ENCODE measurements at regions not wholly inside any gene's neighbourhood (a gene's known extent, or its start where the extent isn't known, plus 50 kb on each side); places are given as distances from the start of the nearest gene placed in this dataset.
A peak's percentile ranks its signal among the peaks of the same experiment; 100 is the strongest.

DNA sequence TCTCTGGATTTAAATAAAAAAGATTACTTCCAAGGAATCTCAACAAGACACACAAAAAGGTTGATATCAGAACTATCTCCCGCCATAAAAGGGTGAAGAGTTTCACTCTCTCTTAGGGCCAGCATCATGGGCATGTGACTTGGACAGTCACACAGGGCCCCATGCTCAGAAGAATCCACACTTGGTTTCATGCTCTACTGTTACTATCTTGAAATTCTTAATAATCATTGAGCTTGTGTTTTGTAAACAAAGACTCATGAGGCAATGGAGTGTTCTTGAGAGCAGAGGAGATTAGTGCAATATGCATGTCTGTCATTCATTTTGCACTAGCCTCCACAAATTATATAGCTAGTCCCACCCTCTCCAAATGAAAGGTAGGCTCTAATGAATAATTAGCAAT is 58.4 kb downstream of the HMHB1 start:
- Histone ChIP-seq H3K36me3 (no peaks in the 10 kb centered on the region), H3K27ac (no peak overlapping the region), H3K27me3 (no peaks in the 10 kb centered on the region), H3K4me3 (no peak overlapping the region), H3K9me3 (ENCODE audit: low read depth) (no peaks in the 10 kb centered on the region), H3K4me1 (ENCODE audit: low read depth) (no peaks in the 10 kb centered on the region)
- TF ChIP-seq, protein P1, sequence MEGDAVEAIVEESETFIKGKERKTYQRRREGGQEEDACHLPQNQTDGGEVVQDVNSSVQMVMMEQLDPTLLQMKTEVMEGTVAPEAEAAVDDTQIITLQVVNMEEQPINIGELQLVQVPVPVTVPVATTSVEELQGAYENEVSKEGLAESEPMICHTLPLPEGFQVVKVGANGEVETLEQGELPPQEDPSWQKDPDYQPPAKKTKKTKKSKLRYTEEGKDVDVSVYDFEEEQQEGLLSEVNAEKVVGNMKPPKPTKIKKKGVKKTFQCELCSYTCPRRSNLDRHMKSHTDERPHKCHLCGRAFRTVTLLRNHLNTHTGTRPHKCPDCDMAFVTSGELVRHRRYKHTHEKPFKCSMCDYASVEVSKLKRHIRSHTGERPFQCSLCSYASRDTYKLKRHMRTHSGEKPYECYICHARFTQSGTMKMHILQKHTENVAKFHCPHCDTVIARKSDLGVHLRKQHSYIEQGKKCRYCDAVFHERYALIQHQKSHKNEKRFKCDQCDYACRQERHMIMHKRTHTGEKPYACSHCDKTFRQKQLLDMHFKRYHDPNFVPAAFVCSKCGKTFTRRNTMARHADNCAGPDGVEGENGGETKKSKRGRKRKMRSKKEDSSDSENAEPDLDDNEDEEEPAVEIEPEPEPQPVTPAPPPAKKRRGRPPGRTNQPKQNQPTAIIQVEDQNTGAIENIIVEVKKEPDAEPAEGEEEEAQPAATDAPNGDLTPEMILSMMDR (IDR thresholded peaks at IDR 0.05; ENCODE audit: low read depth, low read length), result no peak
- DNase-seq (ENCODE audit: low read depth in 1 of 2, low spot score in 1 of 2), result no peak

DNA sequence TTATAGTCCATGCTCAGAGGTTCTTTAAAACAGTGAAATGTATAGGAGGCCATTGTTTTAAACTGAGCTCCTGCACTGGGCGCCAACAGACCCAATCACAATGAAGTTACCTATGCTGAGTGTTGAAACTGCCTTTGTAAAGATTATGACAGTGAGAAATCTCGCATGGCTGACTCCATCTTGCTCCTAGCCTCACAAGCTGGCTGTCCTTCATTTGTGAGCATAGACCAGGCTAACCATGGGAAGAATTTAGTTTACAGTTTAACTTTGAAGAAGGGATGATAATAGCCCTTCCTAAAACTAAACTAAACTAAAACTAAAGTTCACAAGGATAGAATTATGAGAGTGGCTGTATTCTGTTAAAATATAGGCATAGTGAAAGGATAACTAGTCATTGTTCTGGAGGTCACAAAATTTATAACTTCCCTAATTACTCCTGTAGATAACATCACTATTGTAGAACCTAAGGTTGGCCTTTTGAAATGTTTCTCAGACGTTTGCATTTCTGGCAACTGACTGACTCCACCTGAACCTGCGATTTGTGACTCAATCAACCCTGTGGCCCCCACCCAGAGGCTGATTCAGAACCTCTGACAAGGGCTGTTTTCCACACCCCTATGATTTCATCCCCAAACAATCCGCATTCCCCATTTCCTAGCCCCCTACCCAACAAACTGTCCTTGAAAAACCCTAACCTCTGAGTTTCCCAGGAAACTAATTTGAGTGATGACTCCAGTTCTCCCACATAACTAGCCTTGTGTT is 59.1 kb downstream of the HMHB1 start:
- H3K4me1 ChIP-seq (ENCODE audit: low read depth), result no peaks in the 10 kb centered on the region
- H3K9me3 ChIP-seq (ENCODE audit: low read depth), result no peaks in the 10 kb centered on the region
- no peak for DNase-seq (ENCODE audit: low read depth in 1 of 2, low spot score in 1 of 2)
- H3K27me3 ChIP-seq, result no peaks in the 10 kb centered on the region
- TF ChIP-seq, protein P1 (IDR thresholded peaks at IDR 0.05; ENCODE audit: low read depth, low read length), result no peak
- no peaks in the 10 kb centered on the region for H3K36me3 ChIP-seq
- H3K27ac ChIP-seq, result no peak overlapping the region
- no peak overlapping the region for H3K4me3 ChIP-seq

DNA sequence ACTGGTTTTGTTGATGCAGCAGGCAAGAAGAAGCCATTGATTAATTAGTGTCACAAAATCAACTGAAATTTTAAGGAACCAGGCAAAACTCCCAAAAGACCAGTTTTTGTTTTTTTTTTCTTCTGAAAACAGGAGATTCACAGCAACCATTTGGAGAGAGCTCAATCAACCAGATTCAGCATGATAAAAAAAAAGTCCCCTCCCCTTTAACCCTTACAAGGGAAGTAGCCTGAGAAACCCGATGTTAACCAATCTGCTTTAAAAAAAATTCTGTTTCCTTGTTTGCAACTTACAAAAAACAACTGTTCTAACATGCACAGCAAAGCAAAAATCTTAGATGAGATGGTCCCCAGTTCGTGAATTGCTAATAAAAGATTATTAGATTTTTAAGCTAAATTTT is 59.7 kb downstream of the HMHB1 start:
- TF ChIP-seq, protein P1 (IDR thresholded peaks at IDR 0.05; ENCODE audit: low read depth, low read length), result no peak
- no peak for DNase-seq (ENCODE audit: low read depth in 1 of 2, low spot score in 1 of 2)
- Histone ChIP-seq H3K27me3 (no peaks in the 10 kb centered on the region), H3K4me1 (ENCODE audit: low read depth) (no peaks in the 10 kb centered on the region), H3K9me3 (ENCODE audit: low read depth) (no peaks in the 10 kb centered on the region), H3K4me3 (no peak overlapping the region), H3K36me3 (no peaks in the 10 kb centered on the region), H3K27ac (no peak overlapping the region)

DNA sequence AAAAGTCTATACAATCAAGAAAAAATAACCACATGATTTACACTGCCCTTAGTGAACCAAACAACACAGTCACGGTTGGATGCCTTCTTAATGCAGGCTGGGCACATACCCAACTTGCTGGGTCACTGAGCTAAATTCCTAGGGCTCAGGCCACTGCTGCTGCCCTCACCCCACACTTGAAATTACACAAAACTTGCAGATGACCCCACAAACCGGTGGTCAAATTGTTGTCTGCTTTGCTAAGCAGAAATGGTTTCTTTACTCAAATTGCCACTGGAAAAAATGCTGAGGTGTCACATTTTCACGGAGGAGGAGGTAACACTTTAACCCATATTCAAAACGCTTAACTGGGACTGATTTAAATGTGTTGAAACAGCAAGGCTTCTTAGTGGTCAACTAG is 62.4 kb downstream of the HMHB1 start:
- Histone ChIP-seq H3K9me3 (ENCODE audit: low read depth) (no peaks in the 10 kb centered on the region), H3K27ac (no peak overlapping the region), H3K27me3 (no peaks in the 10 kb centered on the region), H3K36me3 (no peaks in the 10 kb centered on the region), H3K4me3 (no peak overlapping the region), H3K4me1 (ENCODE audit: low read depth) (no peaks in the 10 kb centered on the region)
- TF ChIP-seq, protein P1 (IDR thresholded peaks at IDR 0.05; ENCODE audit: low read depth, low read length), result no peak
- peak in 1 of 2 donors; percentile 5 for DNase-seq (ENCODE audit: low read depth in 1 of 2, low spot score in 1 of 2)

DNA sequence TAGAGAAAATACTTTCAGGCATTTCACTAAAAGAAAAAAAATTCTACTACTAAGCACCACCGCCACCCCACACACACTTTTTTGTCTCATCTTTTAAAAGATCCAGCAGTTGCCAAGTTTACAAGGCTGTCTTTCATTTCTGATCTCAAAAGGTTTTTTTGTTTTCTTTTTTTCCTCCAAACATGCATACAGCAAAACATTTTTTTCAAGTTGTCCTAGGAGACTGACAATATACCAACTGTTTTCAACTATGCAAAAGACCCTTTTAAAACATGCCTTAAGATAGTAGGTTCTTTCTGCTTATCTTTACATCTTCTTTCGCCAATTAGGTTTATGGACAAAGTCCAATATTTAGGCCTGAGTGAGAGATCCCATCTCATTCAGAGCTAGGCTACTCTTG is 65.2 kb downstream of the HMHB1 start:
- H3K27ac ChIP-seq, result no peak overlapping the region
- no peak overlapping the region for H3K4me3 ChIP-seq
- H3K36me3 ChIP-seq, result no peaks in the 10 kb centered on the region
- H3K4me1 ChIP-seq (ENCODE audit: low read depth), result no peaks in the 10 kb centered on the region
- TF ChIP-seq, protein P1 (IDR thresholded peaks at IDR 0.05; ENCODE audit: low read depth, low read length), result no peak
- no peaks in the 10 kb centered on the region for H3K27me3 ChIP-seq
- no peak for DNase-seq (ENCODE audit: low read depth in 1 of 2, low spot score in 1 of 2)
- H3K9me3 ChIP-seq (ENCODE audit: low read depth), result no peaks in the 10 kb centered on the region

Measured in cardiac muscle cell (in vitro differentiated cells and primary cell).